B cell (primary cell): ENCODE measurements at regions not wholly inside any gene's neighbourhood (a gene's known extent, or its start where the extent isn't known, plus 50 kb on each side); places are given as distances from the start of the nearest gene placed in this dataset.

Experiments used
- ATAC-seq: fragments of 200-7000 bp; cut with Tn5 transposase; one replicate; pipeline ENCODE4 v1.10.0; 2021; ENCODE audit warnings: low read depth, mild to moderate bottlenecking, moderate number of reproducible peaks, moderate library complexity
- CTCF ChIA-PET: fragments of 350-600 bp; sonication (Branson Sonifier 250); formaldehyde crosslinking; loops from one replicate; lab custom pipeline; 2021; ENCODE audit warnings: antibody characterized with exemption, inconsistent platforms; lab: Charles Lee
- POLR2A ChIA-PET: fragments of 350-600 bp; sonication (Branson Sonifier 250); formaldehyde crosslinking; loops from one replicate; lab custom pipeline; 2021; ENCODE audit warnings: antibody characterized with exemption; lab: Charles Lee
- DNase-seq: peaks from one replicate; pipeline ENCODE4 v3.0.0; 2013
- H2AFZ ChIP-seq: 2 replicates; pipeline ENCODE4 v1.6.1; 2012; ENCODE audit warnings: mild to moderate bottlenecking, low read depth, low read length; ENCODE audit not compliant: insufficient read depth, poor library complexity, severe bottlenecking
- H3K27ac ChIP-seq, 2 donors: 1 replicate in 1 of 2; 2 replicates in 1 of 2; pipeline ENCODE4 v1.5.1; 2012 to 2013; ENCODE audit warnings: low read length in 2 of 2, mild to moderate bottlenecking in 2 of 2, moderate library complexity in 1 of 2
- H3K27me3 ChIP-seq, 4 experiments: fragments of 200-600 bp in 1 of 4; sonication (generic) in 1 of 4; replicated peaks in 1 of 4; 1 replicate in 2 of 4; 2 replicates in 2 of 4; pipeline versions ENCODE4 v1.6.1 to v1.7.0; 2013 to 2016; ENCODE audit warnings: low read length in 3 of 4, mild to moderate bottlenecking in 2 of 4, mixed read lengths in 1 of 4, moderate library complexity in 1 of 4; ENCODE audit not compliant: insufficient read depth in 4 of 4, control insufficient read depth in 3 of 4; ENCODE audit errors: control extremely low read depth in 1 of 4
- H3K36me3 ChIP-seq, 2 experiments: replicated peaks in 1 of 2; 1 replicate in 1 of 2; 2 replicates in 1 of 2; pipeline versions ENCODE4 v1.6.1 to v1.7.1; 2013; ENCODE audit warnings: low read length in 1 of 2; ENCODE audit not compliant: insufficient read depth in 2 of 2, control insufficient read depth in 1 of 2; ENCODE audit errors: control extremely low read depth in 1 of 2, extremely low read depth in 1 of 2
- H3K4me1 ChIP-seq, 2 donors: fragments of 200-600 bp in 1 of 2; sonication (generic) in 1 of 2; 1 replicate in 1 of 2; 2 replicates in 1 of 2; pipeline versions ENCODE4 v1.5.1 to v1.6.1; 2013 to 2017; ENCODE audit warnings: low read length in 2 of 2; ENCODE audit not compliant: control insufficient read depth in 2 of 2, insufficient read depth in 2 of 2
- H3K4me2 ChIP-seq: replicated peaks from 2 replicates; pipeline ENCODE3; 2012; ENCODE audit warnings: mild to moderate bottlenecking, low read depth, low read length; ENCODE audit not compliant: poor library complexity, severe bottlenecking
- H3K4me3 ChIP-seq, 5 experiments: fragments of 200-600 bp in 1 of 5; sonication (generic) in 1 of 5; 1 replicate in 3 of 5; 2 replicates in 2 of 5; pipeline versions ENCODE4 v1.5.1 to v1.7.0; 2011 to 2016; ENCODE audit warnings: low read length in 4 of 5, mild to moderate bottlenecking in 4 of 5, low read depth in 2 of 5, control low read depth in 1 of 5, moderate library complexity in 1 of 5; ENCODE audit not compliant: insufficient read depth in 1 of 5; ENCODE audit errors: control extremely low read depth in 1 of 5, extremely low read depth in 1 of 5
- H3K79me2 ChIP-seq: fragments of 200-600 bp; sonication (generic); one replicate; pipeline ENCODE4 v1.6.0; 2016; ENCODE audit warnings: low read length; ENCODE audit not compliant: control insufficient read depth, insufficient read depth
- H3K9ac ChIP-seq: fragments of 200-600 bp; sonication (generic); 2 replicates; pipeline ENCODE4 v1.6.1; 2017; ENCODE audit warnings: mild to moderate bottlenecking, low read length, moderate library complexity
- H3K9me3 ChIP-seq, 3 donors: one replicate each; pipeline versions ENCODE4 v1.6.1 to v1.7.1; 2013; ENCODE audit warnings: low read length in 2 of 3; ENCODE audit not compliant: control insufficient read depth in 2 of 3, insufficient read depth in 1 of 3; ENCODE audit errors: control extremely low read depth in 1 of 3
- H4K20me1 ChIP-seq: 2 replicates; pipeline ENCODE4 v1.6.0; 2012; ENCODE audit warnings: mild to moderate bottlenecking, low read length; ENCODE audit not compliant: insufficient read depth, control insufficient read depth, poor library complexity, severe bottlenecking
- H3K27ac Mint-ChIP-seq: one replicate; pipeline ENCODE4 v1.8.0; 2021; ENCODE audit warnings: mixed read lengths
- H3K27me3 Mint-ChIP-seq: one replicate; pipeline ENCODE4 v1.8.0; 2021; ENCODE audit warnings: mixed read lengths
- H3K4me1 Mint-ChIP-seq: one replicate; pipeline ENCODE4 v1.8.0; 2021; ENCODE audit warnings: mixed read lengths
- H3K4me3 Mint-ChIP-seq: one replicate; pipeline ENCODE4 v1.8.0; 2021; ENCODE audit warnings: mixed read lengths
- H3K9me3 Mint-ChIP-seq: one replicate; pipeline ENCODE4 v1.8.0; 2022; ENCODE audit warnings: mixed read lengths; ENCODE audit not compliant: insufficient read depth
- EZH2 ChIP-seq: IDR thresholded peaks from 2 replicates; pipeline ENCODE4 v1.6.1; 2012; ENCODE audit warnings: borderline replicate concordance, low read depth, mild to moderate bottlenecking, moderate library complexity, low read length; ENCODE audit not compliant: insufficient read depth, poor library complexity, severe bottlenecking
- WGBS: methylation state at CpG from one replicate; pipeline ENCODE4 v1.1.5; 2013; ENCODE audit warnings: missing lambda C conversion rate; ENCODE audit not compliant: insufficient coverage; 5-methylcytosine and 5-hydroxymethylcytosine counted together
- intact Hi-C: fragments of 100-400 bp; cut with micrococcal nuclease; formaldehyde crosslinking; loops from one replicate; pipeline ENCODE4 v1.10.0; 2022
- TF ChIP-seq, protein P1 (sequence below): fragments of 200-600 bp; IDR thresholded peaks from one replicate; pipeline ENCODE4 v1.8.0; 2022; ENCODE audit warnings: antibody characterized with exemption, mild to moderate bottlenecking

DNA sequence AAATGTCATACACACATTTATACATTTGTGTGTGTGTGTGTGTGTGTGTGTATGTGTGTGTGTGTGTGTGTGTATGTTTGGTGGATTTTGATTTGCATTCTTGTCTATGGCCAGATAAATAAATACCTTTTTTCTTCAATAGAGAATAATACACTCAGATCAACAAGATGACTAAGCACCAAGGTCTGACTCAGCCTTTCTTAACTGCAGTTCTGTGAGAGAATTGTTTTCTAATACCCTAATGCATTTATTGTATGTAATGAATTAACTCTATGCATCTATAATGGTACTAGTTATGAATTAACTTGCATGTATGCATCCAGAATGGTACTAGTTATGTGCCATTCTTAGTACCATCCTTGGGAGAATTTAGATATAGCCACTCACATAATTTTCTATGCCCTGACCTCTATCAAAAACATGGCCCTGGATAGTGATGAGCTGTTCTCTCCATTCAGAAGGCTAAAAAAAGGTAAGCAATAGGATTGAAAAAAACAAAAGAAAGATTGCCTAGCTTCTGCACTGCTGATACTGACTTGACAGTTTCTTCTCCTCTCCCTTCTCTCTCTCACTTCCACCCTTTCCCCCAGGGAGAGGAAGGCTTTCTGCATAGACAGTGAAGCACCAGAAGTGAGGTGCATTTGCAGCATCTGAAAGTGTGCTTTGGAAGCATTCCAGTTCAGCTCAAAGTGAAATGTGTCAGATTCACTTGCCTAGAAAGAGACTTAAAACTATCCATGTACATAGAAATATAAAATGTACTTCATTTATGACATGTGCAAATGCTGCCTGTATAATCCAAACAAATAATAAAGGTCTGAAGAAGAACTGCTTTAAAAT, 55.1 kb upstream of the CCDC112 start:
- DNase-seq (no peak), ATAC-seq (no peak)
- Histone ChIP-seq H3K4me1 (no peaks in the 10 kb centered on the region), H3K4me3 (no peak overlapping the region), H4K20me1 (no peaks in the 10 kb centered on the region), H3K27me3 (peaks cover 0 to 5% (median 0%) of the 10 kb centered on the region in 4 experiments), H3K9me3 (peaks cover 0 to 4% (median 0%) of the 10 kb centered on the region in 3 donors), H3K9ac (no peak overlapping the region), H3K79me2 (no peaks in the 10 kb centered on the region), H3K4me2 (no peak overlapping the region), H3K27ac (no peak overlapping the region), H3K36me3 (no peaks in the 10 kb centered on the region), H2AFZ (no peak overlapping the region)
- CTCF ChIA-PET, result no interaction called here
- Mint-ChIP-seq H3K4me3 (no peak overlapping the region), H3K4me1 (no peaks in the 10 kb centered on the region), H3K27ac (no peak overlapping the region), H3K27me3 (peaks cover 8% of the 10 kb centered on the region), H3K9me3 (no peaks in the 10 kb centered on the region)
- intact Hi-C loops, result no loop called here
- TF ChIP-seq, protein P1, sequence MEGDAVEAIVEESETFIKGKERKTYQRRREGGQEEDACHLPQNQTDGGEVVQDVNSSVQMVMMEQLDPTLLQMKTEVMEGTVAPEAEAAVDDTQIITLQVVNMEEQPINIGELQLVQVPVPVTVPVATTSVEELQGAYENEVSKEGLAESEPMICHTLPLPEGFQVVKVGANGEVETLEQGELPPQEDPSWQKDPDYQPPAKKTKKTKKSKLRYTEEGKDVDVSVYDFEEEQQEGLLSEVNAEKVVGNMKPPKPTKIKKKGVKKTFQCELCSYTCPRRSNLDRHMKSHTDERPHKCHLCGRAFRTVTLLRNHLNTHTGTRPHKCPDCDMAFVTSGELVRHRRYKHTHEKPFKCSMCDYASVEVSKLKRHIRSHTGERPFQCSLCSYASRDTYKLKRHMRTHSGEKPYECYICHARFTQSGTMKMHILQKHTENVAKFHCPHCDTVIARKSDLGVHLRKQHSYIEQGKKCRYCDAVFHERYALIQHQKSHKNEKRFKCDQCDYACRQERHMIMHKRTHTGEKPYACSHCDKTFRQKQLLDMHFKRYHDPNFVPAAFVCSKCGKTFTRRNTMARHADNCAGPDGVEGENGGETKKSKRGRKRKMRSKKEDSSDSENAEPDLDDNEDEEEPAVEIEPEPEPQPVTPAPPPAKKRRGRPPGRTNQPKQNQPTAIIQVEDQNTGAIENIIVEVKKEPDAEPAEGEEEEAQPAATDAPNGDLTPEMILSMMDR, result no peak
- TF ChIP-seq EZH2, result no peak
- POLR2A ChIA-PET, result no interaction called here

DNA sequence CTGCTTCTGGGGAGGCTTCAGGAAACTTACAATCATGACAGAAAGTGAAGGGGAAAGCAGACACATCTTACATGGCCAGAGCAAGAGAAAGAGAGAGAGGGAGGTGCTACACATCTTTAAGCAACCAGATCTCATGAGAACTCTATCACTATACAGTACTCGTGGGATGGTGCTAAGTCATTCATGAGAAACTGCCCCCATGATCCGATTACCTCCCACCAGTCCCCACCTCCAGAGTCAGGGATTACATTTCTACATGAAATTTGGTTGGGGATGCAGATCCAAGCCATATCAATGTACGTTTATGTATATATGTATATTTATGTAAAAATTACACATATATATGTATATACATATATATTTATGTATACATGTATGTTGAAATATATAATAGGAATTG, 54.4 kb upstream of the CCDC112 start:
- ChIA-PET CTCF (no interaction called here), POLR2A (no interaction called here)
- ATAC-seq (no peak), DNase-seq (no peak)
- Histone ChIP-seq H2AFZ (no peak overlapping the region), H3K4me3 (no peak overlapping the region), H4K20me1 (no peaks in the 10 kb centered on the region), H3K36me3 (no peaks in the 10 kb centered on the region), H3K9ac (no peak overlapping the region), H3K27ac (no peak overlapping the region), H3K9me3 (peaks cover 0 to 4% (median 0%) of the 10 kb centered on the region in 3 donors), H3K27me3 (peaks cover 0 to 9% (median 0%) of the 10 kb centered on the region in 4 experiments), H3K79me2 (no peaks in the 10 kb centered on the region), H3K4me1 (no peaks in the 10 kb centered on the region), H3K4me2 (no peak overlapping the region)
- Mint-ChIP-seq H3K4me3 (no peak overlapping the region), H3K4me1 (no peaks in the 10 kb centered on the region), H3K9me3 (peaks cover 3% of the 10 kb centered on the region), H3K27ac (no peak overlapping the region), H3K27me3 (peaks cover 14% of the 10 kb centered on the region)
- WGBS, result no CpG with 5 or more reads among the region's 3 CpGs
- TF ChIP-seq, protein P1, result no peak
- no peak for TF ChIP-seq EZH2
- intact Hi-C loops, result no loop called here
